ENCODE measurements at regions not wholly inside any gene's neighbourhood (a gene's known extent, or its start where the extent isn't known, plus 50 kb on each side); places are given as distances from the start of the nearest gene placed in this dataset.
"Not testable (repeated sequence)": the region's sequence is repeated elsewhere in the genome, so short reads cannot be mapped to it uniquely, and the experiment has no call there.

DNA sequence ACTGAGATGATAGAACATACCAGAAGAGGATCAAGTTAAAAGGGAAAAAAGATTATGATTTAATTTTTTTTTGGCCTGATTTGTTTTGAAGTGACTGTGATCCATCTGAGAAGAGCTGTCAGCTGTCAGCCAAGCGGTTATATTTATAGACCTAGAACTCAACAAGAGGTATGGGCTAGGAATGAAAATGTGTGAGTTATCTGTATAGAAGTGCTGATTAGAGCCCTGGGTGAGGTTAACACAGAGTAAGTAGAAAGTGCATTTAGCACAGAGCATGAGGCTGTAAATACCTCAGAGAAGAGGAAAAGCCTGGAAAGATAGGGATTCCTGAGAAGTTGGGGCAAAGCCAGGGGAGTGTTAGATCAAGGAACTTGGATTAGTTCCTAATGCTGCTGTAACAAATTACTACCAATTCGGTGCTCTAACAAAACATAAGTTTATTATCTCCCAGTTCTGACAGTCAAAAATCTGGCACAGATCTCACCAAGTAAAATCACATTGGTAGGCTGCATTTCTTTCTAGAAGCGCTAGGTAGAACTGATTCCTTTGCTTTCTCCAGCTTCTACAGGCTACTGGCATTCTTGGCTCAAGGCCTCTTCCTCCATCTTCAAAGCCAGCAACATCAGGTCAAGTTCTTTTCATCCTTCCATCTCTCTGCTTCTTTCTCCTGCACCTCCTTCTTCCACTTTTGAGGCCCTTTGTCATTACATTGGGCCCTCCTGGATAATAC is 197.4 kb upstream of the SPHKAP start:
- DNase-seq = no peak

DNA sequence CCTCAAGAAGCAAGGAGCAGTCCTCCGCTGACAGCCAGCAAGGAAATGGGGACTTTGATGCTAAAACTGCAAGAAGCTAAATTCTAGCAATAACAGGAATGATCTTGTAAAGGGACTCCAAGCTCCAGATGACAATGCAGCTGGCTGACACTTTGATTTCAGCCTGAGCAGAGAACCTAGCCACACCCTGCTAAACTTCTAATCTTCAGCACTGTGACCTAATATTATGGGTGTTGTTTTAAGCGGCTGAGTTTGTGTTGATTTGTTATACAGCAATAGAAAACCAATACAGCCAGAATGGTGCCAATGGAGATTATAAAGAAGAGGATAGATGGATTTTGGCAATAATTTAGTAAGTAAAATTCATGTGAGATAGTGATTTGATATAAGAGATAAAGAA is 196.7 kb upstream of the SPHKAP start:
- DNase-seq = no peak

- no peak for DNase-seq
These were observed 196.0 kb upstream of the SPHKAP start for GRCh38 chr2:228377533-228377932.

GRCh38 chr2:228374741-228375140 is 193.3 kb upstream of the SPHKAP start:
- no peak for DNase-seq

- no peak for DNase-seq
These were observed 191.7 kb upstream of the SPHKAP start for GRCh38 chr2:228373191-228373590.

DNA sequence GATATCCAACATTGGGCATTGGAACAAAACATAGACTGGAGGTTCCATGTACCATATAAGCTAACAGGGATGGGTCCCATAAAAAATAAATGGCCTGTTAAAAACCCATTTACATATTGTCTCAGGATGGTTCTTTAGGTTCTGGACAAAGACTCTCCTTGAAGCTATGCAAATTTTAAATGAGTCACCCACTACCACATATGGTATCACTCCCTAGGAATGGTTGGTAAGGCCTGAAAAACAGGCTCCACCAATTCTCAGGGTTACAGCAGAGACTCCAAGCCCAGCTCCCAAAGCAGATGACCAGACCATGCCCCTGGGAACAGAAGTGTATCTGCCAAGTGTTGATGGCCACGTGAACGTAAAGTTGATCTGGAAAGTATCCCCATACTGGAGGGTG is 190.7 kb upstream of the SPHKAP start:
- DNase-seq = no peak

GRCh38 chr2:228369400-228370031 is 188.0 kb upstream of the SPHKAP start:
- no peak for DNase-seq

GRCh38 chr2:228367356-228367755 is 185.9 kb upstream of the SPHKAP start:
- no peak for DNase-seq

DNA sequence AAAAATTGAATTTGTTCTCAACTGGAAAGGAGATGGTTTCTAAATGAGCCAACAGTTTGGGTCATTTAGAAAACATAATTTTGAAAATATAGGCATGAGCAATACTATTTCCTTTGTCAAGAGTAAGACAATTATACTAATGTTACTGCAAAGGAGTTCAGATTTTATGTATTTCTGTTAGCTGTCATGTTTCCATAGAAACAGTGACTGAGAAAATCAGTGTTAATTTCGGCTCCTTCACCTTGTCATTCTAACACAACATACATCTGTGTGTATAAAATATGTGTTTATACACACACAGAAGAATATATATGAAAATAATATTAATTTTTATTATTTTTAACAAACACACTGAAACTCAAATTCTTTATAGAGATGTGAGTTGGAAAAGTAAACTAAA is 178.0 kb upstream of the SPHKAP start:
- no peak for DNase-seq

DNA sequence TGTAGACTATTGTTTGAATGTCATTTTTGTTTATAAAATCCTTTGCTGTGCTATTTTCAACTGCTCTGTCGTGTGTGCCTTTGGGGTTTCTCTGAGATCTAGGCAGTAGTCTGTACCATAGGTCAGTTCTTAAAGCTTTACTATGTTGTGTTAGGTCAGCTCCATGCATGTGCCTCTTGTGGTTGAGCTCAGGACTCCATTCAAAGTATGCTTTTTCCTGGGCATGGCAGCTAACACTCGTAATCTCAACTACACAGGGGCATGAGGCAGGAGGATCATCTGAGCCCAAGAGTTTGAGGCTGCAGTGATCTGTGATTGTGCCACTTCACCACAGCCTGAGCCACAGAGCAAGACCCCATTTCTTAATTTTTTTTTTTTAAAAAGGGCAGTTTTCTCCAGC is 174.4 kb upstream of the SPHKAP start:
- no peak for DNase-seq

- not testable (repeated sequence) for DNase-seq
These were observed 171.5 kb upstream of the SPHKAP start for GRCh38 chr2:228352980-228353379.

- DNase-seq = no peak
These were observed 170.6 kb upstream of the SPHKAP start for GRCh38 chr2:228352048-228352447.

- no peak for DNase-seq
These were observed 167.1 kb upstream of the SPHKAP start for GRCh38 chr2:228348516-228349064.

- no peak for DNase-seq
These were observed 163.0 kb upstream of the SPHKAP start for GRCh38 chr2:228344531-228344930.

DNA sequence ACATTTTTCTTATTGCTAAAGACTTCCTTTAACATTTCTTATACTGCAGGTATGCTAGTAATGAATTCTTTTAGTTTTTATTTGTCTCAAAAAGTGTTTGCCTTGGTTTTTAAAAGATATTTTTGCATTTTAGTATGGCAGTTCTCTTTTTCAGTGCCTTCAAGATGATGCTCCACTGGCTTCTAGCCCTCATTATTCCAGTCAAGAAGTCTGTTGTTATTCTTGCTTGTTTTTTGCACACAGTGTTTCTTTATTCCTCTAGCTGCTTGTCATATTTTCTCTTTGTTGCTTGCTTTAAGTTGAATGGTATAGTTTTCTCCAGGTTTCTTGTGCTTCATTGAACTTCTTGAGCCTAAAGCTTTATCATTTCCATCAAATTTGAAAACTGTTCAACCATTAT is 158.0 kb upstream of the SPHKAP start:
- DNase-seq = no peak

DNA sequence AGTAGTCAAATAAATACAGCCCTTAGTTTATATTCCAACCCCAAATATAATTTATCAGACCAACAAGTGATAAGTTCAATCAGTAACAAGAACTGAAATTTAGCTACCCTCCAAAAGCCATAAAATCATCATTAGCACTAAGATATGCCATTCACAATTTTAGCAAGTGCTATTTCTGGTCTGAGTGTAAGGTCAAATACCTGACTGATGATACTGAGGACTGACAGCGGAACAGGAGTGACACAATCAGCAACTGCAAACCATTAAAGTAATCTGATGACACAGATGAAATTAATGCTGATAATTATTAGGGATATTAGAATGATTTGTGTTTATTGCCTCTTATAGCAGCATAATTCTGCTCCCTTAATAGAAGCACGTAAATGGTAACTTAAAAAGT is 152.7 kb upstream of the SPHKAP start:
- DNase-seq = no peak

GRCh38 chr2:228329282-228329681 is 147.8 kb upstream of the SPHKAP start:
- no peak for DNase-seq

- DNase-seq = no peak
These were observed 139.5 kb upstream of the SPHKAP start for GRCh38 chr2:228321015-228321414.

DNA sequence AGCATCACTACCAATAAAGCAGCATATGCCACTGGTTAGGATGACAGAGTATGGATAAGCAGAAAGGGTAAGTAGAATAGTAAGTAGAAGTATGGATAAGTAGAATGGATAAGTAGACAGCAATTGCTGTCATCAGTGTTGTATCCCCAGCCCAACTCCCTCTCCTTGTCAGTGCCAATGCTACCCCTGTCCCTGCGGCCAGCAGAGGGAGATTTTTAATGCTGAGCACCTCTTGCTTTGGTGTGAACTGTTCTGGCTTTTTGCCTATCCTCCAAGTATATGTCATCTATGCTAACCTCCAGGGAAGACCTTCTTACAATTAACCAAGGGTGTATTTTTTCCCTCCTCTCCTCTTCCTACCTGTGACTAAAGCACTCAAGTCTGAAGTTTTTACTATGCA is 136.7 kb upstream of the SPHKAP start:
- DNase-seq = peak; percentile 1

DNA sequence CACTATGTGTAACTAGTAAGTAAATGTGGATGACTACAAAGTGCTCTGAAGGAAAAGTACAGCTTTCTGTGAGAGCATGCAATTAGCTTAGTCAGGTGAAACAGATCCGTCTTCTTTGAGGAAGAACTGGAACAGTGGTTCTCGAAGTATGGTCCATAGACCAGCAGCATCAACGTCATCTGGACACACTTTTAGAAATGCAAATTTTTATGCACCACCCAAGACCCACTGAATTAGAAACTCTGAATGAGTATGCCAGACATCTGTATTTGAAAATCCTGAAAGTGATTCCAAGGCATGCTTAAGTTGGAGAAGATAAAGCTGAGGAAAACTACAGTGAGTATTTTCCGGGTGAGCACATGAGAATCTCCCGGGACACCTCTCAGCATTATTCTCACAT is 130.7 kb upstream of the SPHKAP start:
- no peak for DNase-seq

DNA sequence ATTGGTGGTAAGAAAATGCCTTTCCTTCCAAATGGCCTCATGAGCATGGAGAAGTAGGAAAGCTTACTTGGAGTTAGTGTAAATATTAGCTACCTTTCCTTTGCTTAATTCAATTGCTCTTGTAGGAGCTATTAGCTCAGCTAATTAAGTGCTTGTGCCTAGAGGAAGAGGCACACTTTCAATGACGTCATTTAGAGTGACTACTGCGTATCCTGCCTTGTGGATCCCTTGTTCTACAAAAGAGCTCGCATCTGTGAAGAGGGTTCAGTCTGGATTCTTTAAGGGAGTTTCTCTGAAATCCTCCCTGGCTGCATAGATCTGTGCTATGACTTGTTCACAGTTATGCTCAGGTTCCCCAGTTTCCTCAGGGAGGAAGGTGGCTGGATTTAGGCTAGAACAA is 122.5 kb upstream of the SPHKAP start:
- no peak for DNase-seq

- no peak for DNase-seq
These were observed 102.1 kb upstream of the SPHKAP start for GRCh38 chr2:228283491-228284171.

GRCh38 chr2:228282376-228282775 is 100.9 kb upstream of the SPHKAP start:
- no peak for DNase-seq

DNA sequence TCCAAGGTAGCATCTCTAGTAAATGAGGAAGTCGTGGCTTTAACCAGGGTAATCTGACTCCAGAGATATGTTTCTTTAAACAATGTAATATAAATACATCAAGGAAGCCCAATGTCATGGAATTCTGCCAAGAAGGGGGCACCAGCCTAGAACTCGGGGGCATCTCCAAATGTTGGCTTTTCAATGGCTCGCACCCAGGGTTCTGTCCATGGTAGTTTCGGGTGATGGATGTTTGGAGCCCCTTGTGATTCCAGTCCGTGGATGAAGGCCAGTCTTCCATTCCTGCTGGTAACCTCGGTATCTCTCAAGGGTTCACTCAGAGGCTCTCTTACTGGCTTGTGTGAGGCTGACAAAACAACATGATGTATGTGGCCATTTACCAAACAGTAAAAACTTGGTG is 91.7 kb upstream of the SPHKAP start:
- DNase-seq = no peak
